HCT116 (cell line): ENCODE measurements at regions not wholly inside any gene's neighbourhood (a gene's known extent, or its start where the extent isn't known, plus 50 kb on each side); places are given as distances from the start of the nearest gene placed in this dataset.
"Not testable (repeated sequence)": the region's sequence is repeated elsewhere in the genome, so short reads cannot be mapped to it uniquely, and the experiment has no call there.

ENCODE experiments used
- ATAC-seq: fragments of 200-7000 bp; cut with Tn5 transposase; 2 replicates; pipeline ENCODE4 v1.9.1; 2020; ENCODE audit warnings: mild to moderate bottlenecking, moderate library complexity
- BruUV-seq: library from RNA; stranded (reverse); fragments of 400-500 nt; replicated peaks from 2 replicates; lab custom pipeline; 2021; lab: Mats Ljungman, UMichigan
- CTCF ChIA-PET: fragments of 300-600 bp; sonication (Branson Sonifier 250); formaldehyde crosslinking; loops from one replicate; lab custom pipeline; 2021; ENCODE audit warnings: antibody characterized with exemption; lab: Charles Lee
- POLR2A ChIA-PET: fragments of 300-600, 350-600 bp; sonication (Branson Sonifier 250); formaldehyde crosslinking; loops from one replicate; lab custom pipeline; 2021; ENCODE audit warnings: antibody characterized with exemption; lab: Charles Lee
- RAD21 ChIA-PET, 2 experiments: fragments of 300-600 bp; sonication (Branson Sonifier 250); formaldehyde crosslinking; loops; one replicate each; lab custom pipeline; 2023; ENCODE audit warnings: low total read pairs in 2 of 2; ENCODE audit not compliant: uncharacterized antibody in 2 of 2, unreplicated experiment in 2 of 2, low non-redundant PET in 1 of 2; lab: Charles Lee
- DNase-seq: peaks from one replicate; pipeline ENCODE4 v3.0.0-alpha.2; 2010; ENCODE audit warnings: low read depth, low spot score
- H2AFZ ChIP-seq: fragments of 200-600 bp; shearing (Covaris generic), sonication (generic); 2 replicates; pipeline ENCODE4 v1.6.1; 2017; ENCODE audit warnings: low read depth, mixed run types, mixed read lengths, antibody characterized with exemption, low read length; ENCODE audit not compliant: poor library complexity, severe bottlenecking
- H3K27ac ChIP-seq: 2 replicates; pipeline ENCODE4 v1.5.1; 2012; ENCODE audit warnings: low read depth, low read length
- H3K27me3 ChIP-seq: fragments of 200-600 bp; sonication (generic); 2 replicates; pipeline ENCODE4 v1.6.1; 2016; ENCODE audit warnings: mixed run types, low read length, mixed read lengths; ENCODE audit not compliant: insufficient read depth
- H3K36me3 ChIP-seq, 2 experiments: fragments of 200-500 bp in 1 of 2; fragments of 200-600 bp in 1 of 2; sonication (Bioruptor generic) in 1 of 2; sonication (generic) in 1 of 2; 2 replicates each; pipeline versions ENCODE4 v1.5.1 to v1.6.1; 2014 to 2016; ENCODE audit warnings: low read length in 2 of 2, inconsistent platforms in 1 of 2, mixed read lengths in 1 of 2, mixed run types in 1 of 2; ENCODE audit not compliant: insufficient read depth in 2 of 2, control insufficient read depth in 1 of 2
- H3K4me1 ChIP-seq, 2 experiments: fragments of 200-600 bp in 1 of 2; sonication (generic) in 1 of 2; 2 replicates each; pipeline versions ENCODE4 v1.5.1 to v1.6.1; 2012 to 2017; ENCODE audit warnings: low read length in 2 of 2, inconsistent platforms in 1 of 2, mild to moderate bottlenecking in 1 of 2, mixed read lengths in 1 of 2, mixed run types in 1 of 2, moderate library complexity in 1 of 2; ENCODE audit not compliant: insufficient read depth in 2 of 2, control insufficient read depth in 1 of 2
- H3K4me2 ChIP-seq: fragments of 200-600 bp; sonication (generic); 2 replicates; pipeline ENCODE4 v1.6.1; 2017; ENCODE audit warnings: mixed run types, low read length, mixed read lengths
- H3K4me3 ChIP-seq, 2 experiments: fragments of 200-600 bp in 1 of 2; sonication (generic) in 1 of 2; replicated peaks in 1 of 2; 2 replicates each; pipeline ENCODE4 v1.5.1; 2011 to 2016; ENCODE audit warnings: low read length in 2 of 2, control low read depth in 1 of 2, low read depth in 1 of 2, mild to moderate bottlenecking in 1 of 2, mixed read lengths in 1 of 2, mixed run types in 1 of 2
- H3K79me2 ChIP-seq: fragments of 200-600 bp; sonication (generic); 2 replicates; pipeline ENCODE4 v1.6.1; 2017; ENCODE audit warnings: mild to moderate bottlenecking, mixed run types, low read length, moderate library complexity, mixed read lengths; ENCODE audit not compliant: insufficient read depth
- H3K9ac ChIP-seq: fragments of 200-600 bp; sonication (generic); 2 replicates; pipeline ENCODE4 v1.6.1; 2016; ENCODE audit warnings: low read length, mixed read lengths
- H3K9me2 ChIP-seq: fragments of 200-600 bp; sonication (generic), shearing (Covaris generic); 2 replicates; pipeline ENCODE4 v1.6.1; 2017; ENCODE audit warnings: mixed run types, mild to moderate bottlenecking, moderate library complexity; ENCODE audit not compliant: insufficient read depth
- H3K9me3 ChIP-seq, 2 experiments: fragments of 200-500 bp in 1 of 2; fragments of 200-600 bp in 1 of 2; sonication (Bioruptor generic) in 1 of 2; sonication (generic) in 1 of 2; 2 replicates each; pipeline ENCODE4 v1.6.1; 2014 to 2017; ENCODE audit warnings: low read length in 2 of 2, mixed read lengths in 2 of 2, inconsistent platforms in 1 of 2, low read depth in 1 of 2, mild to moderate bottlenecking in 1 of 2, mixed run types in 1 of 2, moderate library complexity in 1 of 2; ENCODE audit not compliant: control insufficient read depth in 1 of 2, insufficient read depth in 1 of 2
- H4K20me1 ChIP-seq: fragments of 200-600 bp; sonication (generic), shearing (Covaris generic); 2 replicates; pipeline ENCODE4 v1.6.1; 2017; ENCODE audit warnings: mixed run types, mild to moderate bottlenecking, moderate library complexity; ENCODE audit not compliant: insufficient read depth
- CBX3 ChIP-seq: IDR thresholded peaks from 2 replicates; pipeline ENCODE4 v1.6.1; 2012; ENCODE audit warnings: low read depth
- CEBPB ChIP-seq: IDR thresholded peaks from 2 replicates; pipeline ENCODE4 v1.6.1; 2012; ENCODE audit warnings: low read depth
- EGR1 ChIP-seq: IDR thresholded peaks from 2 replicates; pipeline ENCODE4 v1.6.1; 2012; ENCODE audit warnings: low read depth
- EZH2 ChIP-seq: fragments of 200-600 bp; sonication (generic); IDR thresholded peaks from 2 replicates; pipeline ENCODE4 v1.6.1; 2017; ENCODE audit warnings: antibody characterized with exemption, mixed run types
- JUND ChIP-seq: IDR thresholded peaks from 2 replicates; pipeline ENCODE4 v1.6.1; 2012
- SP1 ChIP-seq: IDR thresholded peaks from 2 replicates; pipeline ENCODE4 v1.6.1; 2012; ENCODE audit warnings: low read depth
- SRF ChIP-seq: IDR thresholded peaks from 2 replicates; pipeline ENCODE4 v1.6.1; 2012; ENCODE audit warnings: low read depth
- ZBTB33 ChIP-seq: IDR thresholded peaks from 2 replicates; pipeline ENCODE4 v1.6.1; 2011; ENCODE audit warnings: mild to moderate bottlenecking, low read length, moderate library complexity; ENCODE audit not compliant: insufficient replicate concordance; ENCODE audit errors: extremely low read depth
- ZFX ChIP-seq: fragments of 450-650 bp; IDR thresholded peaks from 2 replicates; pipeline ENCODE4 v1.6.1; 2017
- intact Hi-C: fragments of 100-400 bp; cut with micrococcal nuclease; formaldehyde crosslinking; loops from 2 replicates; pipeline ENCODE4 v1.10.0; 2022
- TF ChIP-seq, protein P1 (sequence below): IDR thresholded peaks from 2 replicates; pipeline ENCODE4 v1.6.1; 2012; ENCODE audit warnings: low read depth

- RAD21 ChIA-PET, H3K79me2 ChIP-seq, H4K20me1 ChIP-seq, H3K4me1 ChIP-seq, H3K9ac ChIP-seq, intact Hi-C loops, H3K36me3 ChIP-seq, H3K9me2 ChIP-seq, BruUV-seq, H2AFZ ChIP-seq, ATAC-seq, DNase-seq, POLR2A ChIA-PET, H3K4me2 ChIP-seq, H3K27ac ChIP-seq, H3K4me3 ChIP-seq, H3K27me3 ChIP-seq, CTCF ChIA-PET: not testable (repeated sequence)
- H3K9me3 ChIP-seq = peaks cover 11 to 15% of the 10 kb centered on the region in 2 experiments; a peak in 3 of 4 replicates
Measured at GRCh38 chr3:74376323-74376722, 238.1 kb downstream of the CNTN3 start.

DNA sequence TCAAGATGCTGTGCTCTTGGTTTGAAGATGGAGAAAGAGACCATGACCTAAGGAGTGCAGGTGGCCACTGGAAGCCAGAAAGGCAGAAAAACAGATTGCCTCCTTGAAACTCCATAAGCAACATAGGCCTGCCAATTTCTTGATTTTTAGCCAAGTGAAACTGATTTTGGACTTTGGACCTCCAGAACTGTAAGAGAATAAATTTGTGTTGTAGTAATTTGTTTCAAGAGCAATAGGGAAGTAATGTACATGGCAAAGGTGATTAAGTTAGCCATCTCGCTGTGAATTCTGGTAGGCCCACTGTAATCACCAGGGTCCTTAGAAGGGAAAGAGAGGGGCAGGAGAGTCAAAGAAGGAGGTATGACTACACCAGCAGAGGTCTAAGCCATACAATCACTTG is 238.8 kb downstream of the CNTN3 start:
- no peak overlapping the region for H3K27ac ChIP-seq
- POLR2A ChIA-PET = no interaction called here
- H3K4me2 ChIP-seq = no peak overlapping the region
- RAD21 ChIA-PET = no interaction called here
- H3K9ac ChIP-seq = no peak overlapping the region
- no peak overlapping the region for H3K4me3 ChIP-seq
- no TSS peak for BruUV-seq
- H3K4me1 ChIP-seq = no peaks in the 10 kb centered on the region
- no peaks in the 10 kb centered on the region for H3K27me3 ChIP-seq
- no peaks in the 10 kb centered on the region for H3K36me3 ChIP-seq
- no peak for TF ChIP-seq JUND
- no peak overlapping the region for H2AFZ ChIP-seq
- H4K20me1 ChIP-seq = no peaks in the 10 kb centered on the region
- ATAC-seq (no peak), DNase-seq (no peak)
- no peaks in the 10 kb centered on the region for H3K79me2 ChIP-seq
- H3K9me3 ChIP-seq = peaks cover 15 to 16% of the 10 kb centered on the region in 2 experiments; a peak in 2 of 4 replicates
- intact Hi-C loops = no loop called here
- CTCF ChIA-PET = no interaction called here
- no peaks in the 10 kb centered on the region for H3K9me2 ChIP-seq

GRCh38 chr3:74372743-74373142 is 241.7 kb downstream of the CNTN3 start:
- ChIA-PET RAD21 (no interaction called here), POLR2A (no interaction called here), CTCF (no interaction called here)
- no peak overlapping the region for H3K4me3 ChIP-seq
- no peak overlapping the region for H2AFZ ChIP-seq
- DNase-seq (no peak), ATAC-seq (no peak)
- H4K20me1 ChIP-seq = no peaks in the 10 kb centered on the region
- H3K27ac ChIP-seq = no peak overlapping the region
- no peaks in the 10 kb centered on the region for H3K4me1 ChIP-seq
- BruUV-seq = no TSS peak
- H3K36me3 ChIP-seq = no peaks in the 10 kb centered on the region
- H3K9me2 ChIP-seq = no peaks in the 10 kb centered on the region
- no peak overlapping the region for H3K4me2 ChIP-seq
- intact Hi-C loops = no loop called here
- peaks cover 11 to 13% of the 10 kb centered on the region in 2 experiments; a peak in 2 of 4 replicates for H3K9me3 ChIP-seq
- no peak overlapping the region for H3K9ac ChIP-seq
- no peaks in the 10 kb centered on the region for H3K79me2 ChIP-seq
- no peaks in the 10 kb centered on the region for H3K27me3 ChIP-seq
- TF ChIP-seq CBX3 (no peak), CEBPB (no peak), SP1 (no peak), EZH2 (no peak), ZBTB33 (no peak), SRF (no peak), EGR1 (no peak), JUND (no peak), ZFX (no peak)
- TF ChIP-seq, protein P1, sequence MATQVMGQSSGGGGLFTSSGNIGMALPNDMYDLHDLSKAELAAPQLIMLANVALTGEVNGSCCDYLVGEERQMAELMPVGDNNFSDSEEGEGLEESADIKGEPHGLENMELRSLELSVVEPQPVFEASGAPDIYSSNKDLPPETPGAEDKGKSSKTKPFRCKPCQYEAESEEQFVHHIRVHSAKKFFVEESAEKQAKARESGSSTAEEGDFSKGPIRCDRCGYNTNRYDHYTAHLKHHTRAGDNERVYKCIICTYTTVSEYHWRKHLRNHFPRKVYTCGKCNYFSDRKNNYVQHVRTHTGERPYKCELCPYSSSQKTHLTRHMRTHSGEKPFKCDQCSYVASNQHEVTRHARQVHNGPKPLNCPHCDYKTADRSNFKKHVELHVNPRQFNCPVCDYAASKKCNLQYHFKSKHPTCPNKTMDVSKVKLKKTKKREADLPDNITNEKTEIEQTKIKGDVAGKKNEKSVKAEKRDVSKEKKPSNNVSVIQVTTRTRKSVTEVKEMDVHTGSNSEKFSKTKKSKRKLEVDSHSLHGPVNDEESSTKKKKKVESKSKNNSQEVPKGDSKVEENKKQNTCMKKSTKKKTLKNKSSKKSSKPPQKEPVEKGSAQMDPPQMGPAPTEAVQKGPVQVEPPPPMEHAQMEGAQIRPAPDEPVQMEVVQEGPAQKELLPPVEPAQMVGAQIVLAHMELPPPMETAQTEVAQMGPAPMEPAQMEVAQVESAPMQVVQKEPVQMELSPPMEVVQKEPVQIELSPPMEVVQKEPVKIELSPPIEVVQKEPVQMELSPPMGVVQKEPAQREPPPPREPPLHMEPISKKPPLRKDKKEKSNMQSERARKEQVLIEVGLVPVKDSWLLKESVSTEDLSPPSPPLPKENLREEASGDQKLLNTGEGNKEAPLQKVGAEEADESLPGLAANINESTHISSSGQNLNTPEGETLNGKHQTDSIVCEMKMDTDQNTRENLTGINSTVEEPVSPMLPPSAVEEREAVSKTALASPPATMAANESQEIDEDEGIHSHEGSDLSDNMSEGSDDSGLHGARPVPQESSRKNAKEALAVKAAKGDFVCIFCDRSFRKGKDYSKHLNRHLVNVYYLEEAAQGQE = no peak
